Calu3 (cell line): ENCODE measurements at regions not wholly inside any gene's neighbourhood (a gene's known extent, or its start where the extent isn't known, plus 50 kb on each side); places are given as distances from the start of the nearest gene placed in this dataset.

ENCODE experiments used
- BruUV-seq: library from RNA; stranded (reverse); fragments of 400-500 nt; replicated peaks from 2 replicates; lab custom pipeline; 2021; lab: Mats Ljungman, UMichigan
- CTCF ChIA-PET: fragments of 300-600 bp; sonication (Branson Sonifier 250); formaldehyde crosslinking; loops from one replicate; lab custom pipeline; 2022; ENCODE audit warnings: antibody characterized with exemption; lab: Charles Lee
- DNase-seq: peaks from one replicate; pipeline ENCODE4 v3.0.0; 2022
- H3K27ac Mint-ChIP-seq: one replicate; pipeline ENCODE4 v1.8.0; 2022; ENCODE audit warnings: mixed read lengths; ENCODE audit not compliant: unreplicated experiment
- H3K27me3 Mint-ChIP-seq: one replicate; pipeline ENCODE4 v1.8.0; 2022; ENCODE audit warnings: mixed read lengths; ENCODE audit not compliant: unreplicated experiment
- H3K36me3 Mint-ChIP-seq: one replicate; pipeline ENCODE4 v1.8.0; 2022; ENCODE audit warnings: mild to moderate bottlenecking, moderate library complexity, mixed read lengths; ENCODE audit not compliant: insufficient read depth, unreplicated experiment
- H3K4me1 Mint-ChIP-seq: one replicate; pipeline ENCODE4 v1.8.0; 2022; ENCODE audit warnings: mild to moderate bottlenecking, low read depth, mixed read lengths; ENCODE audit not compliant: unreplicated experiment
- H3K4me3 Mint-ChIP-seq: one replicate; pipeline ENCODE4 v1.8.0; 2022; ENCODE audit warnings: mild to moderate bottlenecking, low read depth, moderate library complexity, mixed read lengths; ENCODE audit not compliant: unreplicated experiment
- H3K9me3 Mint-ChIP-seq: one replicate; pipeline ENCODE4 v1.8.0; 2022; ENCODE audit warnings: low read depth, mixed read lengths; ENCODE audit not compliant: unreplicated experiment
- intact Hi-C: fragments of 100-400 bp; cut with micrococcal nuclease; formaldehyde crosslinking; loops from one replicate; pipeline ENCODE4 v1.10.0; 2022; ENCODE audit not compliant: unreplicated experiment
- TF ChIP-seq, protein P1 (sequence below): fragments of 200-600 bp; IDR thresholded peaks from one replicate; pipeline ENCODE4 v1.8.0; 2022; ENCODE audit warnings: antibody characterized with exemption; ENCODE audit not compliant: unreplicated experiment

DNA sequence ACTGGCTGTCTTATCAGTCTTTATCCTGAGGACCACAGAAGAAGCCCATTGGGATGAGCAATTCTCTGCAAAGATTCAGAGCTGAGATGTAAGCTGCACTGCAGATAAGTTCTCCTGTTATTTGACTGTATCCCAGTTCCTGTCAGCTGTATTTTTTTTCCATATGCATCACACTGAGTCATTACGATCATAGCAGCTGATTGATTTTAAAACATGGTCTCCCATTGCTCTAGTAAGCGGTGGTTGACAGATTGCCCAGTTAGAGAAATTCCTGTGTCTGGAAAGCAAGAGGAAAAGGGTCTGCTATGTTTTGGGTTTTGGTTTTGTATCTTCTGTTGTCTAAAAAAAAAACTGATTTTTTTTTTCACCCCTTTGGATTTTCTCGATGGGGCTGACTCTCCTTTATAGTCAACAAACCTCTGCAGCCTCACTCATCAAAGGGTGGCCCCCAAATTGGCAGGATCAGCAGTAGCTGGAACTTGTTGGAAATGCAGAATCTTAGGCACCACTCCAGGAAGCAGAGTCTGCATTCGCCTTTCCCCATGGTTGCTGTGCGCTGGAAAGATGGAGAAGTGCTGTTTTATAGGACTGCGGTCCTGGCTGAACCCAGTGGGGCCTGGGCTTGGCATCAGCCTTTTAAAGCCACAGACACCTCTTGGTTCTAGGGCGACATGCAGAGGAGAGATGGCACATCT is 220.1 kb upstream of the MPHOSPH6 start:
- no TSS peak for BruUV-seq
- Mint-ChIP-seq H3K27ac (no peak overlapping the region), H3K4me3 (no peak overlapping the region), H3K4me1 (no peaks in the 10 kb centered on the region), H3K9me3 (peaks cover 3% of the 10 kb centered on the region), H3K27me3 (peaks cover 31% of the 10 kb centered on the region), H3K36me3 (no peaks in the 10 kb centered on the region)
- intact Hi-C loops = loop anchor here (10.0 kb wide), 1 partner anchor 65 kb away; no protein-coding TSS in a partner anchor
- TF ChIP-seq, protein P1, sequence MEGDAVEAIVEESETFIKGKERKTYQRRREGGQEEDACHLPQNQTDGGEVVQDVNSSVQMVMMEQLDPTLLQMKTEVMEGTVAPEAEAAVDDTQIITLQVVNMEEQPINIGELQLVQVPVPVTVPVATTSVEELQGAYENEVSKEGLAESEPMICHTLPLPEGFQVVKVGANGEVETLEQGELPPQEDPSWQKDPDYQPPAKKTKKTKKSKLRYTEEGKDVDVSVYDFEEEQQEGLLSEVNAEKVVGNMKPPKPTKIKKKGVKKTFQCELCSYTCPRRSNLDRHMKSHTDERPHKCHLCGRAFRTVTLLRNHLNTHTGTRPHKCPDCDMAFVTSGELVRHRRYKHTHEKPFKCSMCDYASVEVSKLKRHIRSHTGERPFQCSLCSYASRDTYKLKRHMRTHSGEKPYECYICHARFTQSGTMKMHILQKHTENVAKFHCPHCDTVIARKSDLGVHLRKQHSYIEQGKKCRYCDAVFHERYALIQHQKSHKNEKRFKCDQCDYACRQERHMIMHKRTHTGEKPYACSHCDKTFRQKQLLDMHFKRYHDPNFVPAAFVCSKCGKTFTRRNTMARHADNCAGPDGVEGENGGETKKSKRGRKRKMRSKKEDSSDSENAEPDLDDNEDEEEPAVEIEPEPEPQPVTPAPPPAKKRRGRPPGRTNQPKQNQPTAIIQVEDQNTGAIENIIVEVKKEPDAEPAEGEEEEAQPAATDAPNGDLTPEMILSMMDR = no peak
- CTCF ChIA-PET = no interaction called here
- DNase-seq = no peak

GRCh38 chr16:82386761-82387160 is 216.7 kb upstream of the MPHOSPH6 start:
- intact Hi-C loops = no loop called here

DNA sequence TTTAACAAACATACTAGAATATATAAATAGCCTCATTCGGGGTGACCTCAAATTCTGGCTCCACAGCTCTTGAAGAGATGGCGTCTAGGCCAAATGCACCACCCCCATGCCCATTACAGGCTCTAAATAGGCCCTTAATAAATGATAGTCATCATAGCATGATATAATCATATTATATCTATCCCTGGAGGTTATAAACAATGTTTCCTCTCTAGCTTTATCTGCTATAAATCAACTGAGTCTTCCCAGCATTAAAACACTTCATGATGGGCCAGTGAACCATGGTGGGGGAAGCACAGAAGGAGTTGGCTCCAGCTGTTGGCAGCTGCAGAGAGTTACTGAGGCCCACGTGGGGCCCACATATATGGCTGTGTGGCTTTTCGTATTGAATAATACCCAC is 214.9 kb upstream of the MPHOSPH6 start:
- Mint-ChIP-seq H3K27ac (no peak overlapping the region), H3K27me3 (peaks cover 70% of the 10 kb centered on the region), H3K9me3 (peaks cover 5% of the 10 kb centered on the region), H3K4me3 (no peak overlapping the region), H3K4me1 (no peaks in the 10 kb centered on the region), H3K36me3 (no peaks in the 10 kb centered on the region)
- no peak for DNase-seq
- CTCF ChIA-PET = interaction anchor here (0.5 kb wide), 1 partner anchor 55 kb away, joined by 3 read pairs; no protein-coding TSS in a partner anchor
- intact Hi-C loops = no loop called here
- TF ChIP-seq, protein P1 = no peak
- no TSS peak for BruUV-seq

More at GRCh38 chr16:82386761-82387160, 216.7 kb upstream of the MPHOSPH6 start:
- H3K27ac Mint-ChIP-seq = no peak overlapping the region
- TF ChIP-seq, protein P1 = no peak
- no peaks in the 10 kb centered on the region for H3K36me3 Mint-ChIP-seq
- peaks cover 53% of the 10 kb centered on the region for H3K27me3 Mint-ChIP-seq
- peaks cover 3% of the 10 kb centered on the region for H3K9me3 Mint-ChIP-seq
- no peaks in the 10 kb centered on the region for H3K4me1 Mint-ChIP-seq
- CTCF ChIA-PET = interaction anchor here (0.6 kb wide), 1 partner anchor 163 kb away, joined by 6 read pairs; no protein-coding TSS in a partner anchor
- no peak for DNase-seq
- H3K4me3 Mint-ChIP-seq = no peak overlapping the region
- BruUV-seq = no TSS peak

- H3K9me3 Mint-ChIP-seq = peaks cover 5% of the 10 kb centered on the region
- CTCF ChIA-PET = no interaction called here
- H3K27ac Mint-ChIP-seq = no peak overlapping the region
- DNase-seq = no peak
- H3K4me3 Mint-ChIP-seq = no peak overlapping the region
- intact Hi-C loops = no loop called here
- no peaks in the 10 kb centered on the region for H3K36me3 Mint-ChIP-seq
- BruUV-seq = no TSS peak
- no peaks in the 10 kb centered on the region for H3K4me1 Mint-ChIP-seq
- TF ChIP-seq, protein P1 = no peak
- peaks cover 71% of the 10 kb centered on the region for H3K27me3 Mint-ChIP-seq
Observed at GRCh38 chr16:82384017-82384416, 214.0 kb upstream of the MPHOSPH6 start.
